ENCODE measurements at regions not wholly inside any gene's neighbourhood (a gene's known extent, or its start where the extent isn't known, plus 50 kb on each side); places are given as distances from the start of the nearest gene placed in this dataset.

GRCh38 chr15:46275701-46276100 is 640.9 kb downstream of the SQOR start:
- no peak for TF ChIP-seq FOXM1 (IDR thresholded peaks at IDR 0.05; ENCODE audit: borderline replicate concordance, low read depth)
- no peak for TF ChIP-seq EP300 (IDR thresholded peaks at IDR 0.05; ENCODE audit: borderline replicate concordance)
- TF ChIP-seq NFIC (IDR thresholded peaks at IDR 0.05): no peak
- TF ChIP-seq YY1 (IDR thresholded peaks at IDR 0.05; ENCODE audit: low read depth): no peak

- TF ChIP-seq NFIC (IDR thresholded peaks at IDR 0.05): no peak
- no peak for TF ChIP-seq REST (IDR thresholded peaks at IDR 0.05; ENCODE audit: low read depth)
- no peak for TF ChIP-seq CREB1 (IDR thresholded peaks at IDR 0.05; ENCODE audit: low read depth)
- TF ChIP-seq EGR1 (IDR thresholded peaks at IDR 0.05): no peak
- TF ChIP-seq FOXM1 (IDR thresholded peaks at IDR 0.05; ENCODE audit: borderline replicate concordance, low read depth): no peak
- no peak for TF ChIP-seq RAD21 (IDR thresholded peaks at IDR 0.05; ENCODE audit: low read depth)
- TF ChIP-seq ZBTB7A (IDR thresholded peaks at IDR 0.05; ENCODE audit: low read depth): no peak
- TF ChIP-seq TCF12 (IDR thresholded peaks at IDR 0.05; ENCODE audit: low read depth): no peak
- TF ChIP-seq USF1 (IDR thresholded peaks at IDR 0.05): no peak
- no peak for TF ChIP-seq EP300 (IDR thresholded peaks at IDR 0.05; ENCODE audit: borderline replicate concordance)
- no peak for TF ChIP-seq YY1 (IDR thresholded peaks at IDR 0.05; ENCODE audit: low read depth)
- TF ChIP-seq CEBPB (IDR thresholded peaks at IDR 0.05): no peak
- TF ChIP-seq TEAD4 (IDR thresholded peaks at IDR 0.05): no peak
- TF ChIP-seq MAX (IDR thresholded peaks at IDR 0.05): no peak
- TF ChIP-seq TAF1 (IDR thresholded peaks at IDR 0.05; ENCODE audit: low read depth): no peak
These were observed 642.6 kb downstream of the SQOR start for GRCh38 chr15:46277451-46277850.

- TF ChIP-seq TEAD4 (IDR thresholded peaks at IDR 0.05) (no peak), REST (IDR thresholded peaks at IDR 0.05; ENCODE audit: low read depth) (no peak), NFIC (IDR thresholded peaks at IDR 0.05) (no peak), CREB1 (IDR thresholded peaks at IDR 0.05; ENCODE audit: low read depth) (no peak), CEBPB (IDR thresholded peaks at IDR 0.05) (no peak), EGR1 (IDR thresholded peaks at IDR 0.05) (no peak), EP300 (IDR thresholded peaks at IDR 0.05; ENCODE audit: borderline replicate concordance) (no peak)
These were observed 643.2 kb downstream of the SQOR start for GRCh38 chr15:46278062-46278461.

- no peak for TF ChIP-seq EGR1 (IDR thresholded peaks at IDR 0.05)
- no peak for TF ChIP-seq YY1 (IDR thresholded peaks at IDR 0.05; ENCODE audit: low read depth)
- no peak for TF ChIP-seq CREB1 (IDR thresholded peaks at IDR 0.05; ENCODE audit: low read depth)
These were observed 643.8 kb downstream of the SQOR start for GRCh38 chr15:46278486-46279090.

GRCh38 chr15:46280762-46281542 is 646.1 kb downstream of the SQOR start:
- TF ChIP-seq MAX (IDR thresholded peaks at IDR 0.05): no peak
- TF ChIP-seq TCF12 (IDR thresholded peaks at IDR 0.05; ENCODE audit: low read depth): no peak
- no peak for TF ChIP-seq USF1 (IDR thresholded peaks at IDR 0.05)
- TF ChIP-seq REST (IDR thresholded peaks at IDR 0.05; ENCODE audit: low read depth): no peak
- no peak for TF ChIP-seq CEBPB (IDR thresholded peaks at IDR 0.05)
- no peak for TF ChIP-seq CREB1 (IDR thresholded peaks at IDR 0.05; ENCODE audit: low read depth)
- TF ChIP-seq TAF1 (IDR thresholded peaks at IDR 0.05; ENCODE audit: low read depth): no peak
- TF ChIP-seq EP300 (IDR thresholded peaks at IDR 0.05; ENCODE audit: borderline replicate concordance): no peak
- no peak for TF ChIP-seq YY1 (IDR thresholded peaks at IDR 0.05; ENCODE audit: low read depth)
- TF ChIP-seq EGR1 (IDR thresholded peaks at IDR 0.05): no peak
- TF ChIP-seq ZBTB7A (IDR thresholded peaks at IDR 0.05; ENCODE audit: low read depth): no peak
- TF ChIP-seq NFIC (IDR thresholded peaks at IDR 0.05): no peak
- no peak for TF ChIP-seq TEAD4 (IDR thresholded peaks at IDR 0.05)
- no peak for TF ChIP-seq RAD21 (IDR thresholded peaks at IDR 0.05; ENCODE audit: low read depth)
- TF ChIP-seq FOXM1 (IDR thresholded peaks at IDR 0.05; ENCODE audit: borderline replicate concordance, low read depth): no peak
